CD1c-positive myeloid dendritic cell (primary cell): ENCODE measurements at regions not wholly inside any gene's neighbourhood (a gene's known extent, or its start where the extent isn't known, plus 50 kb on each side); places are given as distances from the start of the nearest gene placed in this dataset.
"Not testable (repeated sequence)": the region's sequence is repeated elsewhere in the genome, so short reads cannot be mapped to it uniquely, and the experiment has no call there.

Source experiments
- DNase-seq: peaks from one replicate; pipeline ENCODE4 v3.0.0-alpha.2; 2016; ENCODE audit errors: extremely low spot score

GRCh38 chr1:236343246-236343870, 50.7 kb upstream of the EDARADD start:
- DNase-seq, result no peak

GRCh38 chr1:236342403-236343245, 51.5 kb upstream of the EDARADD start:
- DNase-seq, result no peak

- DNase-seq, result no peak
These were observed 52.8 kb upstream of the EDARADD start for GRCh38 chr1:236341298-236341697.

GRCh38 chr1:236338096-236338495, 56.0 kb upstream of the EDARADD start:
- DNase-seq, result no peak

GRCh38 chr1:236336084-236336483, 54.3 kb upstream of the ERO1B start:
- no peak for DNase-seq

GRCh38 chr1:236335633-236336032, 53.9 kb upstream of the ERO1B start:
- DNase-seq, result not testable (repeated sequence)

GRCh38 chr1:236334893-236335545, 53.3 kb upstream of the ERO1B start:
- DNase-seq, result no peak

- DNase-seq, result peak; percentile 46
These were observed 50.5 kb upstream of the ERO1B start for GRCh38 chr1:236332092-236332758.
